GM10266 (cell line): ENCODE measurements at regions not wholly inside any gene's neighbourhood (a gene's known extent, or its start where the extent isn't known, plus 50 kb on each side); places are given as distances from the start of the nearest gene placed in this dataset.
"Not testable (repeated sequence)": the region's sequence is repeated elsewhere in the genome, so short reads cannot be mapped to it uniquely, and the experiment has no call there.

Source experiments
- DNase-seq: peaks from one replicate; pipeline ENCODE4 v3.0.0; 2012; ENCODE audit errors: extremely low spot score
- TF ChIP-seq, protein P1 (sequence below): IDR thresholded peaks from 2 replicates; pipeline ENCODE4 v1.5.1; 2012; ENCODE audit warnings: mild to moderate bottlenecking, low read depth; ENCODE audit not compliant: control insufficient read depth, insufficient read depth; ENCODE audit errors: missing control alignments

DNA sequence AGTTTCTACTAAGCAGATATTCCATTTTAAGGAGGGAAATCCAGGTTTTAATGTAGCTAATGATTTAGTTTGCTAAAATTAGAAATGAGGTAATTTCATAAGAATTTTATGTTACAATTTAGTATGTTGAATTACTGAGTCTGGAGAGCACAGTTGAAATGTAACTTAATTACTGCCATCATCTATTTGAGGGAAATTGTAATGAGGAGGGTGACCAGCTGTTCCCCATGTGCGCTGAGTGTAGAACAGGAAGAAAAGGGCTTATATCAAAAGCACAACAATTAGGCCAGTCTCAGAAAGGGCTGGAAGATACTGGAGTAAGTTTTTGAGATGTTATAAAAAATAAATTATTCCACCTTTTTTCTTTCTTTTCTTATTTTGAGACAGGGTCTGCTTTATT lies 735.1 kb upstream of the GOT2 start:
- TF ChIP-seq, protein P1, sequence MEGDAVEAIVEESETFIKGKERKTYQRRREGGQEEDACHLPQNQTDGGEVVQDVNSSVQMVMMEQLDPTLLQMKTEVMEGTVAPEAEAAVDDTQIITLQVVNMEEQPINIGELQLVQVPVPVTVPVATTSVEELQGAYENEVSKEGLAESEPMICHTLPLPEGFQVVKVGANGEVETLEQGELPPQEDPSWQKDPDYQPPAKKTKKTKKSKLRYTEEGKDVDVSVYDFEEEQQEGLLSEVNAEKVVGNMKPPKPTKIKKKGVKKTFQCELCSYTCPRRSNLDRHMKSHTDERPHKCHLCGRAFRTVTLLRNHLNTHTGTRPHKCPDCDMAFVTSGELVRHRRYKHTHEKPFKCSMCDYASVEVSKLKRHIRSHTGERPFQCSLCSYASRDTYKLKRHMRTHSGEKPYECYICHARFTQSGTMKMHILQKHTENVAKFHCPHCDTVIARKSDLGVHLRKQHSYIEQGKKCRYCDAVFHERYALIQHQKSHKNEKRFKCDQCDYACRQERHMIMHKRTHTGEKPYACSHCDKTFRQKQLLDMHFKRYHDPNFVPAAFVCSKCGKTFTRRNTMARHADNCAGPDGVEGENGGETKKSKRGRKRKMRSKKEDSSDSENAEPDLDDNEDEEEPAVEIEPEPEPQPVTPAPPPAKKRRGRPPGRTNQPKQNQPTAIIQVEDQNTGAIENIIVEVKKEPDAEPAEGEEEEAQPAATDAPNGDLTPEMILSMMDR: no peak
- no peak for DNase-seq

DNA sequence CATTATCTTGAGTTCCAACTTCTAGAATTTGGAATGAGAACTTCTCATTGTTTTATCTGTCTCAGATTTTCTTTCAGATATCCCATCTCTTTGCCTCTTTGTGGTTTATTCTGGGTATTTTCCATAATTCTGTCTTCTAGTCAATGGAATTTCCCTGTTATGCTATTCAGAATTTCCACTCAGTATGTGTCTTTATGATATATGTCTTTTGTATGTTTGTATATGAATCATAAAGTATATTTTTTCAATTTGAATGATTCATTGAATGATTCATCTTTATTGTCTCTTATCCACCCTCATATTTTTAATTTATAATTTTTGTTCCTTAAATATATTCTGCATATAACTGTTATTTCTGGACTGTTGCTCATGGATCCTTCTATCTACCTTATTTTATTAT lies 729.7 kb upstream of the GOT2 start:
- TF ChIP-seq, protein P1: no peak
- no peak for DNase-seq

DNA sequence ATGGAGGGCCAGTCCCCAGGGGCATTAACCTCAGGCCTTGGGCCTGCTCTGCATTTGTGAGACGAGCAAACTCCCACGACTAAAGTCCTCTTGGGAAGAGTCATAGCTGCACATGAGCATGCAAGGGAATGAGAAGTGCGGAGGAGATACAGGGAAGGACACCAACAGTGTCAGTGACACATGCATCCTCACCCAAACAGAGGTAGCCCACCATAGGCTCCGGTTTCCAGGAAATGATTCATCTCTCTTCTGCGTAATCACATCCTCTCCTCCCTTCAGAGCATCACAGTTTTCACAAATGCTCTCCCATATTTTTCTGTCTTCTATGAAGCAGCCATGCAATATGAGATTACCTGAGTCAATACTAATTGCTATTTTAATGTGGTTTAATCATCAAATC lies 725.7 kb upstream of the GOT2 start:
- TF ChIP-seq, protein P1: no peak

DNA sequence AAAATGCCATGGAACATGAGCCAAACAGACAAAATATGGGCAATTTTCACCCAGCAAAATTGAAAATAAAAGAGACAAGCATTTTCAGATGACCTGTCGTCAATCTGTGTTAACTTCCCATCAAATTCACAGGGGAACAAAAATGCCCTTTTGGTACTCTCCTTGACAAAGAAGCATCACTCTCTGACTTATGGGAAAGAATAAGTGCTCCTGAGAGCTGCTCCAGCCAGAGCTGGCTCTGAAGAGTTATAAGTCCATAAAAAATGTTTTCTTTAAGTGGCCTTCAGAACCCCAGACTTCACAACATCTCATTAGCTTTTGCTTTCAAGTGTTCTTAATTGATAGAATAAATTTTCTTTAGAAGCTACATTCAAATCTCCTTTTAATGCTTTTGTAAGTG lies 721.4 kb upstream of the GOT2 start:
- DNase-seq: no peak
- TF ChIP-seq, protein P1: no peak

More for the DNA sequence above, 725.7 kb upstream of the GOT2 start:
- no peak for DNase-seq

DNA sequence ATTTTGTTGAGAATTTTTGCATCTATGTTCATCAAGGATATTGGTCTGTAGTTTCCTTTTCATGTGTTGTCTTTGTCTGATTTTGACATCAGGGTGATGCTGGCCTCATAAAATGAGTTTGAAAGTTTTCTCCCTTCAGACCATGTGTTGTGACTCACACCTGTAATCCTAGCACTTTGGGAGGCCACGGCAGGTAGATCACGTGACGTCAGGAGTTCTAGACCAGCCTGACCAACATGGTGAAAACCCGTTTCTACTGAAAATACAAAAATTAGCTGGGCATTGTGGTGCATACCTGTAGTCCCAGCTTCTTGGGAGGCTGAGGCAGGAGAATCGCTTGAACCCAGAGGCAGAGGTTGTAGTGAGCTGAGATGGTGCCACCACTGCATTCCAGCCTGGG lies 716.4 kb upstream of the GOT2 start:
- DNase-seq: not testable (repeated sequence)

DNA sequence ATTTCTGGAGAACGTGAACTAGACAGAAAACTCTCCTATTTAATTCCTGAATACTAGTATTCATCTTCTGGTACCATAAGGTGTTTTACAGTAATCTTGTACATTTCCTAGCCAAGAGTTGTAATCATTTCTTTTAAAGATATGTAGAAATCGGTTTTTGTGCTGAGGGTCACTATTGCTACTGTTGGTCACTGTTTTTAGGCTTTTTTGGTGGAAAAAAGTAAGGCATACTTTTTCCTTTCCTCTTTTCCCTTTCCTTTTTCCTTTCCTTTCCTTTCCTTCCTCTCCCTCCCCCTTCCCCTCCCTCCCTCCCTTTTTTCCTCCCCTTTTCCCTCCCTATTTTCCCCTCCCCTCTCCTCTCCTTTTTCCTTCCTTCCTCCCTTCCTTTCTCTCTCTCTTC lies 706.4 kb upstream of the GOT2 start:
- TF ChIP-seq, protein P1: no peak
- DNase-seq: no peak

DNA sequence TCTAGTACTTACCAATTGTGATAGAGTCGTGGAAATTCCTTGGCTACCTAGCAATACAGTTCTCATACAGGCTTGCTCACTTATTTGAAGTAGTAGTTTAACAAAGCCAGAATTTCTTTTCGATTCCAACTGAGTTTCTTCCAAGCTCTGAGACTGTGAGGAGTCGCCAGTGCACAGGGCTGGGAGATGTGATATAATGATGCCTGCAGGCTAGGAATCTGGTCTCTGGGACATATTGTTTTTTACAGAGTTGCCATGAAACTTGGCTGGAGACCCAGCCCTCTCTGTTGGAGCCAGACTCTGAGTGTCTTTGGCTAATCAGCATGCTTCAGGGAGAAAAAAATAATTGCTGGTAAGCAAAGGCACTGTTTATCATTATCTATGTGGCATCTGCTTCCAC lies 698.8 kb upstream of the GOT2 start:
- TF ChIP-seq, protein P1: no peak
- no peak for DNase-seq

DNA sequence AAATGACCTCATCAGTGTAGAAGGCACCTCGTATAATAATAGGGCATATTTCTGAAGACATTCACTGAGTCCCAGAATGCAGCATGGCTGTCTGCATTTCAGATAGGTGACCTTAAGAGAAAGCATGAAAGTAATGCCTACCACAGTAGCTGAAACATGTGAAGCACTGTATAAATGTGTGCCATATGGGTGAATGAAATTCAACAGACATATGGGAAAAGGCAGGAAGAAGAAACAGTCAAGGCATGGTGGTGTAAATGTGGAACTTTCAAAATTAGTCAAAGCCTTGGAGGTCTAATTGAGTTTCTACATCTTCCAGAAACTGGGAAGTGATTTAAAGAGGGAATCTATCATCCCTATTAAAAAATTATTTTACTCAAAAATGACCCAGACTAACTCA lies 698.2 kb upstream of the GOT2 start:
- TF ChIP-seq, protein P1: no peak
- DNase-seq: no peak
